ENCODE measurements at regions not wholly inside any gene's neighbourhood (a gene's known extent, or its start where the extent isn't known, plus 50 kb on each side); places are given as distances from the start of the nearest gene placed in this dataset.
"Not testable (repeated sequence)": the region's sequence is repeated elsewhere in the genome, so short reads cannot be mapped to it uniquely, and the experiment has no call there.

GRCh38 chr1:65606426-65606825 lies 186.0 kb downstream of the LEPR start:
- in situ Hi-C loops (cut with MboI; ENCODE audit: low pct_unique_long_range_greater_than_20kb, low sequenced_read_pairs, unreplicated experiment): no loop called here
- DNase-seq (ENCODE audit: low spot score): no peak
- TF ChIP-seq, protein P1, sequence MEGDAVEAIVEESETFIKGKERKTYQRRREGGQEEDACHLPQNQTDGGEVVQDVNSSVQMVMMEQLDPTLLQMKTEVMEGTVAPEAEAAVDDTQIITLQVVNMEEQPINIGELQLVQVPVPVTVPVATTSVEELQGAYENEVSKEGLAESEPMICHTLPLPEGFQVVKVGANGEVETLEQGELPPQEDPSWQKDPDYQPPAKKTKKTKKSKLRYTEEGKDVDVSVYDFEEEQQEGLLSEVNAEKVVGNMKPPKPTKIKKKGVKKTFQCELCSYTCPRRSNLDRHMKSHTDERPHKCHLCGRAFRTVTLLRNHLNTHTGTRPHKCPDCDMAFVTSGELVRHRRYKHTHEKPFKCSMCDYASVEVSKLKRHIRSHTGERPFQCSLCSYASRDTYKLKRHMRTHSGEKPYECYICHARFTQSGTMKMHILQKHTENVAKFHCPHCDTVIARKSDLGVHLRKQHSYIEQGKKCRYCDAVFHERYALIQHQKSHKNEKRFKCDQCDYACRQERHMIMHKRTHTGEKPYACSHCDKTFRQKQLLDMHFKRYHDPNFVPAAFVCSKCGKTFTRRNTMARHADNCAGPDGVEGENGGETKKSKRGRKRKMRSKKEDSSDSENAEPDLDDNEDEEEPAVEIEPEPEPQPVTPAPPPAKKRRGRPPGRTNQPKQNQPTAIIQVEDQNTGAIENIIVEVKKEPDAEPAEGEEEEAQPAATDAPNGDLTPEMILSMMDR (IDR thresholded peaks at IDR 0.05; ENCODE audit: extremely low read depth, insufficient read depth, missing control alignments): no peak

DNA sequence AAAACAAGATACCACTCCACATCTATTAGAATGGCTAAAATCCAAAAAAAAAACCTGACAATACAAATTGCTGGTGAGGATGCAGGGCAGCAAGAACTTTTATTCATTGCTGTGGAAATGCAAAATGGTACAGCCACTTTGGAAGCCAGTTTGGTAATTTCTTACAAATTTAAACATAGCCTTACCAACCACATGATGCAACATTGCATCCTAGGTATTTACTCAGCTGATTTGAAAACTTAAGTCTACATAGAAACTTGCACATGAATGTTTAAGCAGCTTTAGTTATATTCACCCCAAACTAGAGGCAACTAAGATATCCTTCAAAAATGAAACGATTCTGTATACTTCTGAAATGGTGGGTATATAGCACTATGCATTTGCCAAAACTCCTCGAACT lies 178.8 kb upstream of the PDE4B start:
- in situ Hi-C loops (cut with MboI; ENCODE audit: low pct_unique_long_range_greater_than_20kb, low sequenced_read_pairs, unreplicated experiment): no loop called here
- DNase-seq (ENCODE audit: low spot score): no peak
- TF ChIP-seq, protein P1 (IDR thresholded peaks at IDR 0.05; ENCODE audit: extremely low read depth, insufficient read depth, missing control alignments): no peak

DNA sequence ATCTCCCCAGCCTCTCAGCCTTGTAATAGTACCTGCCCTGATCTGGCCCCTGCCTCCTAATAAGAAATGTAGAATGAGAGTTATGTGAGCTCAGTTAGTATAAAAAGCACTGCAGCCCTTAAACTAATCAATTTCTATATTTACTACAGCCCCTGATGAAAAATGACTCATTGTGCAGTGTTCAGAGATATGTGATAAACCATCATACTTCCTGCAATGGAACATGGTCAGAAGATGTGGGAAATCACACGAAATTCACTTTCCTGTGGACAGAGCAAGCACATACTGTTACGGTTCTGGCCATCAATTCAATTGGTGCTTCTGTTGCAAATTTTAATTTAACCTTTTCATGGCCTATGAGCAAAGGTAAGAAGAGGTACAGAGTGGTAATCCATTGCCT lies 176.8 kb upstream of the PDE4B start:
- TF ChIP-seq, protein P1 (IDR thresholded peaks at IDR 0.05; ENCODE audit: extremely low read depth, insufficient read depth, missing control alignments): no peak
- in situ Hi-C loops (cut with MboI; ENCODE audit: low pct_unique_long_range_greater_than_20kb, low sequenced_read_pairs, unreplicated experiment): no loop called here
- DNase-seq (ENCODE audit: low spot score): no peak

GRCh38 chr1:65621721-65622120 lies 171.0 kb upstream of the PDE4B start:
- in situ Hi-C loops (cut with MboI; ENCODE audit: low pct_unique_long_range_greater_than_20kb, low sequenced_read_pairs, unreplicated experiment); DNase-seq (ENCODE audit: low spot score): not testable (repeated sequence)

DNA sequence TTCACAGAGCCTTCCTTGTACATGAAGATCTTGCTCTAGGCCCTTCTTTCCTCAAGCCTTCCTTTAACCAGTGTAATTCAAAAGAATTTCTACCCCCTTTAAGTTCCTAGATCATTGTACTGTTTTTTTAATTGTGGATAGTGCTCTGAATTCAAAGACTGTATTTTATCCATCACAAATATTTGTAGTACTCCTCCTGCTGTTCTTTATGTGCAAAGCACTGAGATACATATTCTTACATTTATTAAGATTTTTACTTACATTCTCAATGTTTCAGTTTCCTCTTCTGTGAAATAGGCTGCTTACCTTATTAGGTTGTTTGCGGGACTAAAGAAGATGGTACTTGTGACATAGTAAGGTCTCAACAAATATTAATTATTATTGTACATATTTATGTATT lies 168.8 kb upstream of the PDE4B start:
- in situ Hi-C loops (cut with MboI; ENCODE audit: low pct_unique_long_range_greater_than_20kb, low sequenced_read_pairs, unreplicated experiment): no loop called here
- TF ChIP-seq, protein P1 (IDR thresholded peaks at IDR 0.05; ENCODE audit: extremely low read depth, insufficient read depth, missing control alignments): no peak
- DNase-seq (ENCODE audit: low spot score): no peak

GRCh38 chr1:65625528-65625927 lies 167.2 kb upstream of the PDE4B start:
- TF ChIP-seq, protein P1 (IDR thresholded peaks at IDR 0.05; ENCODE audit: extremely low read depth, insufficient read depth, missing control alignments): no peak
- DNase-seq (ENCODE audit: low spot score): no peak
- in situ Hi-C loops (cut with MboI; ENCODE audit: low pct_unique_long_range_greater_than_20kb, low sequenced_read_pairs, unreplicated experiment): no loop called here

- TF ChIP-seq, protein P1 (IDR thresholded peaks at IDR 0.05; ENCODE audit: extremely low read depth, insufficient read depth, missing control alignments): no peak
- no peak for DNase-seq (ENCODE audit: low spot score)
- in situ Hi-C loops (cut with MboI; ENCODE audit: low pct_unique_long_range_greater_than_20kb, low sequenced_read_pairs, unreplicated experiment): no loop called here
Observed at GRCh38 chr1:65626003-65626402, 166.7 kb upstream of the PDE4B start.
